Hepatocyte (in vitro differentiated cells): ENCODE measurements at regions not wholly inside any gene's neighbourhood (a gene's known extent, or its start where the extent isn't known, plus 50 kb on each side); places are given as distances from the start of the nearest gene placed in this dataset.

Experiments used
- EZH2 ChIP-seq: fragments of 200-600 bp; sonication (generic); IDR thresholded peaks from 2 replicates; pipeline ENCODE4 v1.6.1; 2016; ENCODE audit warnings: antibody characterized with exemption, mild to moderate bottlenecking, borderline replicate concordance
- EZH2phosphoT487 ChIP-seq: fragments of 200-600 bp; sonication (generic); IDR thresholded peaks from one replicate; pipeline ENCODE4 v1.6.1; 2018; ENCODE audit warnings: antibody characterized with exemption, mild to moderate bottlenecking, low read depth, moderate library complexity; ENCODE audit not compliant: unreplicated experiment, severe bottlenecking

DNA sequence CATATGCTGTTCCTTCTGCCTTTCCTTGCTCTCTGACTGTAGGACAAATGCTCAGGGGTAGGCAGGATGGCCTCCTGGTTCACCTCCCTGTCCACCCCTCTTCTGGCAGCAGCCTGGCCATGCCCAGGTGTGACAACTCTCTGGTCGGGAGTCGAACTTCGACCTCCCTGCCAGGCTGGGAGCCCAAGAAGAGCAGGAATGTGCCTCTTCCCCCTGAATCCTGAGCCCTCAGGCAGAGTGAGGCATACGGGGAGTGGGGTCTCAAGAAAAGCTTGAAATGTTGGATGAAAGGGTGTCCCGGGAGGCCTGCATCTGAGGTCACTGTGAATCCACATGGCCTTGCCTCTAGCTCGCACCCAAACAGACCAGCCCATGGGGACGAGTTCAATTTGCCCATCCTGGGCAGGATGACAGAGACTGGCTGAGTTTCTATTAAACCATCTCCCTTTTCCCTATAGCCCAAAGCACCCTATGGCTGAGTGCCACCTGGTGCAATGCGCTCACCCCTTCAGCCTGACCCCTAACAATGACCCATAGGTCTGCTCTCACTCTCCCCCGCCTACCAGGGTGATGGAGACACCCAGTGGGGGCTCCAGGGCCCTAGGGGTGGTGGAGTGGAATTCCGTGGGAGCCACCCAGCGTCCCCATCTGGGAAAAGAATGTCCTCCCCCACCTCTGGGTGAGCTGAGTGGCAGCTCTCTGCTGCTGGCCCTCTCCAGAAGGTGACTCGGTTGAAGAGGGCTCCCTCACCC lies 52.9 kb upstream of the DIO3 start:
- no peak for TF ChIP-seq EZH2phosphoT487
- TF ChIP-seq EZH2, result no peak
